HG03039 (cell line): ENCODE measurements at regions not wholly inside any gene's neighbourhood (a gene's known extent, or its start where the extent isn't known, plus 50 kb on each side); places are given as distances from the start of the nearest gene placed in this dataset.

Experiments used
- ATAC-seq: cut with Tn5 transposase; IDR thresholded peaks from one replicate; pipeline ENCODE4 v1.9.1; 2021; ENCODE audit warnings: mild to moderate bottlenecking, moderate library complexity; ENCODE audit not compliant: unreplicated experiment

DNA sequence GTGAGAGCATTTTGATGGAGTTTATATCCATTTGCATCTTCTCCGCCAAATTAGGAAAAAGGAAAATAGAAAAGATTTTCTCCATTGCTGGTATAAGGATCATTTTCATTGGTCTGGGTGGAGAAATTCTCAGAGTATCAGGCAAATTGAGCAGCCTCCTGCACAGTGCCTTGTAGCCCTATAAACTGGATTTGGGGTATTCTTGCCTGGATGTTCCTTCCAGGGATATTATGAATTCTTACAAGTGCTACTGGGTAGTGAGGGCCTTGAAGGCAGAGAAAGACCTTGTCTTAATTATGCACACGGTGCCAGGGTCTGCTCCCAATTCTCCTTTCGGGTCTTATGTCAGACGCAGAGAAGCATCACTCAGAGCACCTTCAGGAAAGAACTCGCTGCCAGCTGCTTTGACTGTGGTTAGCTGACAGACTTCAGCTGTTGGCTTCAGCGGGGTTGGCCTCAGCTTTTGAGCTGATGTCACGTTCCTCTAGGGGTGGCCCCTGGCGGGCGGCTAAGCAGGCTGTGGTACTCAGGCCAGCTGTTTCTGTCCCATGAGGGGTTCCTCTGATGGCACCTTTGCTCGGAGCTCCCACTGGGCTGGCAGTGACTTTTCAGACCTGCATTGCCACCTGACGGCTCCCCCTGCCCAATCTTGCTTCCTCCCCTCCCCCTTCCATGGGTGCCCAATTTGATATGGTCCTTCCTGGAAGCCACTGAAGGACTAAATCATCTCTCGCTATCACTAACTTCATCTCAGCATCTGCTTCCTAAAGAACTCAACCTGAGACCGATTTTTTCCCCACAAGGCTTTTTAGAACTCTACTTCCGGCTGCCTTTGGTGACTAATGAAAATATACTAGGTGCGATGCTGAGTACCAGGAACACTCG, 519.5 kb downstream of the BCOR start:
- ATAC-seq: peak; percentile 93

- no peak for ATAC-seq
Measured at GRCh38 chrX:39580043-39580442, 517.7 kb downstream of the BCOR start.

DNA sequence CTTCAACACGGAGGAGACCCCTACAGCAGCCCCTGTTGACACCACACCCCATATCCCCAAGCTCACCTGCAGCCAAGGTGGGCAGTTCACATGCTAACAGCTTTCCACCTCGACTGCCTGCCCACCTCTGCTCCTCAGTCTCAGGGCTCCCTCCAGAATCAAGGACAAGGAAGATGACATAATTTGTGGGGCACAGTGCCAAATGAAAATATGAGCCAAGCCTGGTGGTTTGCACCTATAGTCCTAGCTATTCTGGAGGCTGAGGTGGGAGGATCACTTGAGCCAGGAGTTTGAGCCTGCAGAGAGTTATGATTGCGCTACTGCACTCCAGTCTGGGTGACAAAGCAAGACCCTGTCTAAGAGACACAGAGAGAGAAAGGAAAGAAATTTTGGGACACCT, 516.3 kb downstream of the BCOR start:
- no peak for ATAC-seq

DNA sequence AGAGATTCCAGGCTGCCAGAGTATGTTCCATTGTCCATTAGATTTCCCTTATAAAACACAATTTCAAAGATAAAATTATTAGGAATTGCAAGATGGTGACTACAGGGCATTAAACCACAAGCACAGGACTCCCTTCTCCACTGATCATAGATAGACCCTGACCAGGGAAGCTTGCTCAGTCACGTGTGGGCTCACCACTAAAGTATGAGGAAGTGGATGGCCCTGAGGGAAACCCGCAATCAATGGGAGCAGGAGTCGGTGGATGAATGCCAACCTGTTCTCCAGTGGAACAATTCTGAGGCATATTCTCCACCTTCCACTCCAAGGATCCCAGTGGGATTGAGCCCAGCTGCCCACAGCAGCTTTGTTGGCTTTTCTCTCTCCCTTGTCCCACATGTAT, 515.7 kb downstream of the BCOR start:
- ATAC-seq: no peak

DNA sequence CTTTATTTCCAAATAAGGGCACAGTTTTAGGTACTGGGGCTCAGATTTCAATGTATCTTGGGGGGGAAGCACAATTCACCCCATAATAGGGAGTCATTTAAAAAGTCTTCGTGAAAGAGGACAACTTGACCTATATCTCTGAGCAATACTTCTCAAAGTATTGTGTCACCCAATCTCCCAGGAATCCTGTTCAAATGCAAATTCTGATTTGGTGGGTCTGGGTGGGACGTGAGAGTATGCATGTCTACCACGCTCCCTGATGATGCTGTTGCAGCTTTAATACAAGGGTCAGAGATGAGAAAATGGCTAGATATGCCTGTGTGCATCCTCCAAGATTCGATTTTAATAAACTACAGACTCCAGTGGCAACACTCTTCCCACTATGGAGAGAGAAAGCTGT, 514.8 kb downstream of the BCOR start:
- ATAC-seq: no peak

- no peak for ATAC-seq
Measured at GRCh38 chrX:39585808-39586207, 511.9 kb downstream of the BCOR start.

DNA sequence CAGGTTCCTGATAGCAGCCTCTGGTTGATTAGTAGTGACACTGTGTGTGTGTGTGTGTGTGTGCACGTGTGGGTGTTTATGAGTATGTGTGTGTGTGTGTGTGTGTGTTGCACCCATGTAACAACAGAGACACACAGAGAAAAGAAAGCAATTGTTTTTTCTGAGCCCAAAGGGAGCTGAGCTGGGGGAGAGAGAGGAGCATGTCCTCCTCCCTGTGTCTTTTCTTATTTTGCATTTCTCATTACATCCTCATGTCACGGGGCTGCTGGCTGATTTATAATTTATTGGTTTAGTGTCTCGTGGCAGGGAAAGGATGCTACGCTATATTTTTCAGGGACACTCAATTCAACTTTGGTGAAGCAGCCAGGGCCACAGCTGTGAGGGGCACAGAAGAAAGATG, 511.4 kb downstream of the BCOR start:
- ATAC-seq: no peak

DNA sequence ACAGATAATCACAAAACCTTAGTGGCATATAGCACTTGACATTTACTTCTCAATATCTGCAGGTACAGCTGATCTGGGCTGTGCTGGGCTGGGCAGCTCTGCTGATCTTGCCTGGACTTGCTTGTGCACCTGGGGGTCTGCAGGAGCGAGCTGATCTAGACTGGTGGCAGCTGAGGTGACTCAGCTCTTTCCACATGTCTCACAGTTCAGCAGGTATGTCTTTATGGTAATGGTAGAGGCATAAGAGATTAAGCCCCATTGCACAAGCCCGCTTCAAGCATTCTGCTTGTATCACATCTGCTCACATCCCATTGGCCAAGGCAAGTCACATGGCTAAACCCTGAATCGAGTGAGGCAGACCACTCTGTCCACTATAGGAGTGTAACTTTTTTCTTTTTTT, 506.7 kb downstream of the BCOR start:
- ATAC-seq: no peak

- no peak for ATAC-seq
Measured at GRCh38 chrX:39592776-39593175, 505.0 kb downstream of the BCOR start.

DNA sequence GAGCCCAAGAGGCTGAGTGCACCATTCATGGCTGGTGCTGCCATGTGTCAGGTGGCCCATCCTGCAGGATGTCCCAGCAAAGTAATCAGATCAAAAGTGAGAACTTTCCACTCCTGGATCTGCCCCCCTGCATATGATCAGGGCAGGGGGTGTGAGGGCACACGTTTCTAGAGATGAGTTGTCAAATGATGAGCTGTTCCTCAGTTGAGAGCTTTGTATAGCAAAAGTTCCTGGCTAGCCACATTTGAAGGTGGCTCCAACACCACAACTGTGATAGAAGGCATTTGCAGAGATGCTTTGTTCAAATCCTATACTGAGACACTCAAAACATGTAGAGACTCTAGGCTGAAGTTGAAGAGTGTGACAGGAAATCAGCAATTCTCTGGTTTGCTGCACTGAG, 501.8 kb downstream of the BCOR start:
- no peak for ATAC-seq

DNA sequence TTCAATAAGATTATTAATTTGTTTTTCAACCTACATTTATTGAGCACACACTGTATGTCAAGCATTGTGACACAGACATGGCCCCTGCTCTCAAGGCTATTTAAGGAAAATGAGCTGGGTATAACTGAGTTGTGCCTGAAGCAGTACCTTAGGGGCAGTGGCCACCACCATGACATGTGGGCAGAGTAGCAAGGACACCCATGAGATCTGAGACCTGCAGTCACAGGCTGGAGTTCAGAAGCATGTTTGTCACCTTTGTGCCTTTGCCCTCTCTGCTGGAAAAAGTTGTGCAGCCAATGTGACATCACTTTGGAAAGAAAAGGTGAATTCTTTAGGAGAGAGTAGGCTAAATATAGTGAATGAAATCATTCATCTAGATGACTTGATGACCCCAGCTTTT, 501.3 kb downstream of the BCOR start:
- ATAC-seq: no peak

- no peak for ATAC-seq
Measured at GRCh38 chrX:39599339-39599738, 498.4 kb downstream of the BCOR start.

- ATAC-seq: no peak
Measured at GRCh38 chrX:39600222-39600621, 497.5 kb downstream of the BCOR start.

DNA sequence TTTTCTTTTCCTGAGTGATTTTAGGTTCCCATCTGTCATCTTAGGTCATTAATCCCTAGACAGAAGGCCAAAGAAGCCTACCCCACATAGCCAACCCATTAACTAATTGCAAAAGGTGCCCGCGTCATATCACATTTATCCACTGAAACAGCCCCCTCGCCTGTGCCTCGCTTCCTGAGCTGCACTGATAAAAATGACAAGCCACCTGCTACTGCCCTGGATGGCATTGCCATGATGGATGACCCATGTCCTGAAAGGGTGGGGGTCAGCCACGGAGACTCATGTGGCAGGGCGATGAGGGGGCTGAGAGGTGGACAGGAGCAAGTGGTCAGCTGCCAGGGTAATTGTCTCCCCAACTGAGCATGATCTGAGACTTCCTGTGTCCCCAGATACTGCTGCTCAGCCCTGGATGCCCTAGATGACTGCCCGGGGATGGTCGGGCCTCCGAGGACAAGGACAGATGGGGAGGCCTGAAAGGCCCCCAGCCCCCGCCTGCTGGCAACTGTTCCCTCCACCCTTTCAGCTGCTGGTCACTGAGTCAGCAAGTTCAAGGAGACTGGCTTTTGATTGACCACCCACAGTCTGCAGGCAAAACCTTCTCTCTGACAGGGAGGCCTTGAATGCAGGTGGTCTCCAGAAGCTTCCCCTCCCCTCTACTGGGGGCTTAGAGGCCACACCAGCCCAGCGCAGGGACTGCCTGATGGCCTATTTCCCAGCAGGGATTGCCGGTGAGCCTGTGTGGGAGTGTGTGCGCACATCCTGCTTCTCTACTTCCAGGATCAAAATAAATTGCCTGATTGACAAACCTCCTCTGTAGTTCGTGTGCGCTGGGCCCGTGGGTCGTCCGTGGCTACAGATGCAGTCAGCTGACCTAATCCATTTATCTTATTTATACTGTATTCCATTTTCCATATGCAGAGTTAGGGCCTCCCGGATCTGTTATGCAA, 496.3 kb downstream of the BCOR start:
- no peak for ATAC-seq

GRCh38 chrX:39602195-39602594, 495.6 kb downstream of the BCOR start:
- ATAC-seq: no peak

DNA sequence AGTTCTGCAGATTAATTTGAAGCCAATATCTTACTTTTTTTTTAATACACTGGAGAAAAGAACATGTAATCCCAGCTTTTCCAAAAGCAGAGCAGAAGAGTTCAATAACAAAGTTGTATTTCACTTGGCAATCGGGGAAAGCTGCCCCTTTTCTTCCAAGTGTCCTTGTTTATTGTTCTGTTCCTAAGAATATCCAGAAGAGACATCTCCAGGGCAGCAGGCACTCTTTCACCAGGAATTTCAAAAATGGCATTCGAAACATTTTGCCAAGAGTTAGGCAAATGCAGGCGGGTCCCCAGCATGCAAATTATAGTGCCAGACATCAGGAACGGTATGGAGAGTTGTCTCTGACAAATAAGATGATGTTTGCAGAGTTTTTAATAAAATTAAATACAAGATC, 494.5 kb downstream of the BCOR start:
- no peak for ATAC-seq

DNA sequence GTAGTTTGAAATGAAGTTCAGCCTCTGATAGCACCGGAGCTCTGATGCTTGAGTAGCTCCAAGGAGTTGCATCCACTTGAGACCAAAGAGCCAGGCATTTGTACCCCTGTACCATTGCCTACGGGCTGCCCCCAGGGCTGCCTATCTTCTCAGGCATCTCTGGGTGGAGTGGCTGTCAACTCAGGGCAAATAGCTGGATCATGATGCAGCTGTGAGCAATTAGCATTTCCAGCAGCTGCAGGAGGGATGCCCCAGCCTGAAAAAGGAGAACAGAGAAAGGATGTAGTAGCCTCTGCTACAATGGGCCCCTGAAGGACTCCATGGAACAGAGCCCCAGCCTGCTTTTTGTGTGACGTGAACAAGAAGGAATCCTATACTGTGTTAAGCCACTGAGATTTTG, 492.6 kb downstream of the BCOR start:
- no peak for ATAC-seq

DNA sequence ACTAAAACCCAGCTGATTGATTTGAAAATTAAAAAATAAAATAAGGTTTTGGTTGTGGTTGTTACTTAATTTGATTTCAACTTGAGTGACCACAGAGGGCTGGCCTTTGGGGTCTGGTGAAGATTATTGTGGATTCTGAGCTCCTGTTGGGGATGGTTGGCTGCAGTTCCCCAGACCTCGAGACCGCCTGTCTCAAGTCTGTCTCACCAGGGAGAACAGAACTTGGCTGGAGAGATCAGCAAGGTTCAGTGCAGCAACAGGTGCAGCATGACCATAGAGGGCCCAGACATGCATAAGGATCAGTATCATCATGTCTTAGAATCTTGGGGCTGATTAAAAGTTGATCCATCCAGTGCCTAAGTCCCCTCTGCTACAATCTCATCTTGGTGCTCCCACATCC, 491.9 kb downstream of the BCOR start:
- ATAC-seq: no peak

DNA sequence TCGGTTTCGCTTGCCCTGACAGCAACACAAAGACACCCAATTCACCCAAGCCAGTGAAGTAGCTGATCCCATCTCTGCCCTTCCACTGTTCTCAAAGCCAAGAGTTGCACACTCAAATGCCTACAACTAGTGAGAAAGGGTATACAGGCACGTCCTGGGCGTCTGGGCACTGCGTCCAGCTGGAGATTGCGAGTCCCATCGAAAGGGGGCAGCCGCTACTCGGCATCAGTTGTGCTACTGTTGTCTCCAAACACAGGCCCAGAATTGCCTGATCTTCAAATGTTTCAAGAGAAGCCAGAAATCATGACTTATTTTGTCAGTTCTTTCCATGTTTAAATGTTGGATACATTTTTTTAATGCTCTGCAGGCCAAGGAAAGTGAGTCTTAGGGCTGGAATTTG, 487.8 kb downstream of the BCOR start:
- no peak for ATAC-seq

DNA sequence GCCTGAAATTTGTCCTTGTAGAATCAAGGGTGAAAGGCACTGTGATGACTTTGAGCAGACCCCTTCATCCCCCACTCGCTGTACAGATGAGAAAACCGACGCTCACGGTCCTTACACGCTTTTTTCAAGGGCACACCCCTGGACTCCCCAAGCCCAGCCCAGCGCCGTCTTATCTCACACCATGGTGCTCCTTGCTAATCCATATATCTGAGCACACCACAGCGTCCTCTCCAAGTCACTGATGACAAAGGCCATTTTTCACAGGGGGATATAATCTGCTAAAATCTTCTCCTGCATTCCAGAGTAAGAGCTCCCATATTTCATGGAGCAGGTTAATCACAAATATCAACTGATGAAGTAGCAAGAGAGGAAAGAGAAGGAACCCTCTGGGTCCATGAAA, 486.3 kb downstream of the BCOR start:
- no peak for ATAC-seq

GRCh38 chrX:39613482-39613995, 484.2 kb downstream of the BCOR start:
- peak; percentile 10 for ATAC-seq
